GM18867 (cell line): ENCODE measurements at regions not wholly inside any gene's neighbourhood (a gene's known extent, or its start where the extent isn't known, plus 50 kb on each side); places are given as distances from the start of the nearest gene placed in this dataset.

Experiments
- ATAC-seq: cut with Tn5 transposase; IDR thresholded peaks from one replicate; pipeline ENCODE4 v1.9.1; 2021; ENCODE audit warnings: mild to moderate bottlenecking, moderate library complexity; ENCODE audit not compliant: unreplicated experiment

- ATAC-seq = no peak
These were observed 72.3 kb upstream of the GALNT15 start for GRCh38 chr3:16102187-16102561.

- ATAC-seq = no peak
These were observed 71.5 kb upstream of the GALNT15 start for GRCh38 chr3:16102905-16103364.

- ATAC-seq = no peak
These were observed 71.0 kb upstream of the GALNT15 start for GRCh38 chr3:16103472-16103871.

- no peak for ATAC-seq
These were observed 70.3 kb upstream of the GALNT15 start for GRCh38 chr3:16104156-16104555.

- ATAC-seq = no peak
These were observed 68.4 kb upstream of the GALNT15 start for GRCh38 chr3:16106050-16106449.

- ATAC-seq = no peak
These were observed 66.1 kb upstream of the GALNT15 start for GRCh38 chr3:16108424-16108823.

- ATAC-seq = no peak
These were observed 64.6 kb upstream of the GALNT15 start for GRCh38 chr3:16109929-16110328.

GRCh38 chr3:16112910-16113504, 61.5 kb upstream of the GALNT15 start:
- no peak for ATAC-seq

GRCh38 chr3:16113704-16114103, 60.8 kb upstream of the GALNT15 start:
- no peak for ATAC-seq

- no peak for ATAC-seq
These were observed 60.1 kb upstream of the GALNT15 start for GRCh38 chr3:16114429-16114828.

- ATAC-seq = no peak
These were observed 59.5 kb upstream of the GALNT15 start for GRCh38 chr3:16114930-16115329.

- ATAC-seq = no peak
These were observed 56.1 kb upstream of the GALNT15 start for GRCh38 chr3:16118396-16118795.

- ATAC-seq = no peak
These were observed 54.6 kb upstream of the GALNT15 start for GRCh38 chr3:16119887-16120286.

- no peak for ATAC-seq
These were observed 53.1 kb upstream of the GALNT15 start for GRCh38 chr3:16121391-16121790.

- no peak for ATAC-seq
These were observed 52.3 kb upstream of the GALNT15 start for GRCh38 chr3:16122155-16122554.

- ATAC-seq = no peak
These were observed 51.8 kb upstream of the GALNT15 start for GRCh38 chr3:16122661-16123060.

GRCh38 chr3:16124636-16125035, 49.8 kb upstream of the GALNT15 start:
- ATAC-seq = no peak
